IPS-NIHi11 (cell line): ENCODE measurements at regions not wholly inside any gene's neighbourhood (a gene's known extent, or its start where the extent isn't known, plus 50 kb on each side); places are given as distances from the start of the nearest gene placed in this dataset.

ENCODE experiments used
- DNase-seq: peaks from one replicate; pipeline ENCODE4 v3.0.0; 2012; ENCODE audit warnings: mixed read lengths, low spot score

DNA sequence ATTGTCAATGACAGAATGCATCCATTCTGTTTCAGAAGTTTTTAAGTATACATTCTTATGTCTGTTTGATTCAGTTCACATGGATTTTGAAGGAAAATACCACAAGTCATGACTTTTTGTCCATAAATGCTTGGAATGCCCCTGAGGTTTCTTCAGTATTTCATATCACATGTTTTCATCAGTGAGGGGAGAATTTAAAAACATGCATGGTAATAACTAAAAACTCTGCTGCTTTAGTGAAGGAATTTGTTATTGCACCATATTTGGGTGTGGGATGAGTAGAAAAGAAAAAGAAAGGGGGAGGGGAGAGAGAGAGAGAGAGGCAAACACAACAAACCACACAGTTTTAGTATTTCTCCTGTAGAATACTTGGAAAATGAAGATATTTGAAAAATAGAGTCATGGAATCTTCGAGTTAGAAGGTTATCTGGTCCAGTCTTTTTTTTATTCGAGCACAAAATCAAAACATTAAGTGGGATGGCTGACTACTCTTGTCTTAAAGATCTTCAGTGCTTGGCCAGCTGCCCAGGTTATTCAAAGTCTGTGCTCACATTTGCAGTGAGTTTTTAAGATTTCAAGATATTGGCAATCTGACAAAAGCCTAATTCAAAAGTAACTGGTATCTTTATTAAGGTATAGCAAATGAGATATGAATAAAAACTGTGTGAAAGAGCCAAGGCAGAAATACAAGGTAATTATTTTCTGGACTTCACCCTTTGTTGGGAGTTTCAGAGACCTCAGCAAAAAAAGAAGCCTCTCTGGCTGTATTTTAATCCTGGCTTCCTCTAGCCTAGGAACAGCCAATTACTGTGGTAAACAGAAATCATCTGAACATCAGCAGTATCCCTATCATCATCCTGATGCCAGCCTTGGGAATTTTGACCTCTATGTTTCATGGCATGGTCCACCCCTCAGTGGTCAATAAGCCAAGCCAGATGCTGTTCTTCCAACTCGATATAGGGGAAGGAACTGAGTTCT lies 687.9 kb upstream of the CITED2 start:
- DNase-seq: no peak

DNA sequence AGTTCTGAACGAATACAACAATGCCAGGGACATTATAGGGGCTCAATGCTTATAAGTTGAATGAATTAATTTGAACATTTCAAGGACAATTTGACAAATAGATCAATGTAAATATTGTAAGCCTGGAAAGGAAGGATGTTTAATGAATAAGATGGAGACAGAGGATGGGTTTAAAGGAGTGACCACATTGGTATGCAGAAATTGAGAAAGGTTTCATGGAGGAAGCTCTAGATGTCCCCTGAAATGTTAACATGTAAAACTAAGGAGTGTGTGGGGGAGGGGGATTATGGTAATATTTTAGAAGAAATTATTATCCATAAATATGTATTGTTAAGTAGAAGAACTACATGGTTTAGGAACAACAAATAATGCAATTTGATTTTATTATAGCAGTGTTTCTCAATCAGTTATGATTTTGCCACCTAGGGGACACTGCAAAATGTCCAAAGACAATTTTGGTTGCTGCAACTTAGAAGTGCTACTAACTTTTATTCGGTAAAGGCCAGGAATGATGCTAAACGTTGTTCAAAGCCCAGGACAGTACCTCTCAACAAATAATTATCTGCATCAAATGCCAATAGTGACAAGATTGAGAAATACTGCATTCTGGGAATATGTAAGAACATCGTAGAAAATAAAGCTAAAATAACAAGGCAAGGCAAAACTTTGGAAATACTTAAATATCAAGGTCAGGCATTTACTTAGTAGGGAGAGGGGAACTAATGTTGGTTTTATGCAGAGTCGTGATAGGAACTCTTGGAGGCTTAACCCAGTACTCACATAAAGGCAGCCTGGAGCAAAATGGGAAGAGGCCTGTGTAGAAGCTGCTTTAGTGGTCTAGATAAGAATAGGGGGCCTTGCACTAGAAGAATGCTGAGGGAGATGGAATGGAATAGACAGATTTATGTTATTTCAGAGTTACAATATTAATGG lies 686.9 kb upstream of the CITED2 start:
- DNase-seq: no peak

DNA sequence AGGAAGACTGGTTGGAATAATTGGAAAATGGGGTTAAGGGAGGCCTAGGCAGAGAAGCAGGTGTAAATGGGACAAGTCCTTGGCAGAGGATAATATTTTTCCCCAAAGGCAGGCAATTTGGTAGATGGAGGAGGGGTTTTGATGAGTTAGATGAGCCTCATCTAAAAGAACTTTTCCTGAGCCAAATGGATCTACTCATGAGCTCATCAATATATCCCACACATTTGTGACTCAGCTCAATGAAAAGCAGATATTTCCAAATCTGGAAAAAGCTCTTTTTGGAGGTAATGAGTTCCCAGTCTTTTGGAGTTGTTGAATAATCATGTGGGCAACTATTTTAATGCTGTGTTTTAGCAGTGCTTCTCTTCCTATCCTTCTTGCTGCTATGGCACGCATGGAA lies 685.5 kb upstream of the CITED2 start:
- DNase-seq: no peak

DNA sequence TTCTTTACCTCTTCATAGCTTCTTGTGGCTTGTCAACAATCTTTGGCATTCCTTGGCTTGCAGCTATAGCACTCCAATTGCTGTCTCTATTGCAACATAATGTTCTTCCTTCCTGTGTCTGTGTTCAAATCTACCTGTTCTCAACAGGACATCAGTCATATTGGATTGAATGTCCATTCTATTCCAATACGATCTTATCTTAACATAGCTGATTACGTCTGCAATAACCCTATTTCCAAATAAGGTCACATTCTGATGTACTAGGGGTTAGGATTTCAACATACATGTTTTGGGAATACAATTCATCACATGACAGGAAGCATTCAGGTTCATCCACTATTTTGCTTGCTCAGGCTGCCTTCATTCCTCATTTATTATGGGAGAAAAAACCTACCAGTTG lies 684.4 kb upstream of the CITED2 start:
- DNase-seq: no peak

DNA sequence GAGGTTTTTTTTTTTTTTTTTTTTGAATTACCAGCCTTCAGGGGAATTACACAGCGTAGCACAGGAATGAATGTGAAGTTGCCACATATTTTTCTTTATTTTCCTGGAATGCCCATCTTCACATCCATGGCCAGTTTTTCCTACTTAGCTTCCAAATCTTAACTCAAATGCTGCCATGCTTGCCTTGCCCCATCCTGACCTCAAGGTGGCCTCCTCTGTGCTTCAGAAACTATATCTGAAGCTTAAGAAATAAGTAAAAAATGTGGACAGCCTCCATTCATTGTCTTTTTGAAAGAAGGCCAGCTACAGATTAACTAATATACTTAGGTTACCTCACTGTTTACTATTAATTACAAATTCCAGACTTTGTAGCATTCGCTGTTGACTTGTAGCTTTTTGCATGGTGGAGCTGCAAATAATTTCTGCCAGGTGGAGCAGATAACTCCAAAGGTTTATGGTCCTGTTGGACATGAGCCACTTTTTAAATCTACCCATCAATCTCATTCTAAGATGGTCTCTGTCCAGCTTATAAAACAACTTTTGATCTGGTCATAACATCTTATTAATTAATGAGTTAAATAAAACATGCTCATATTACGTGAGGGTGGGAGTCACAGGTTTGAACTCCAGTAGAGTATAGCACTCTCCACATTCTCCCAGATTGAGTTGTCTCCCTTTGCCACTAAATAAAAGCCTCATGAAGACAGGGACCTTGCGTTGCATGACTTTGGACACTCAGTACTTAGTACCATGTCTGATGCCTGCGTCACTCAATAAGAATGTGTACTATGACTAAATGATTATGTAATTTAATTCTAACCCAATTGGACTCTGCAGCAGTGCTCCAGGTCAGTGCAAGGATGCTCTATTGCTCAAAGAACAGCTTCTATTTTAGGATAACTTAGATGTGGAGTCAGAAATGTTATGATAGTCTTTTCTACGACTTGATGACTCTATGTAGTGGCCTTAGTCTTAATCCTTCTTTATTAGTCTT lies 678.6 kb upstream of the CITED2 start:
- DNase-seq: peak; percentile 32

DNA sequence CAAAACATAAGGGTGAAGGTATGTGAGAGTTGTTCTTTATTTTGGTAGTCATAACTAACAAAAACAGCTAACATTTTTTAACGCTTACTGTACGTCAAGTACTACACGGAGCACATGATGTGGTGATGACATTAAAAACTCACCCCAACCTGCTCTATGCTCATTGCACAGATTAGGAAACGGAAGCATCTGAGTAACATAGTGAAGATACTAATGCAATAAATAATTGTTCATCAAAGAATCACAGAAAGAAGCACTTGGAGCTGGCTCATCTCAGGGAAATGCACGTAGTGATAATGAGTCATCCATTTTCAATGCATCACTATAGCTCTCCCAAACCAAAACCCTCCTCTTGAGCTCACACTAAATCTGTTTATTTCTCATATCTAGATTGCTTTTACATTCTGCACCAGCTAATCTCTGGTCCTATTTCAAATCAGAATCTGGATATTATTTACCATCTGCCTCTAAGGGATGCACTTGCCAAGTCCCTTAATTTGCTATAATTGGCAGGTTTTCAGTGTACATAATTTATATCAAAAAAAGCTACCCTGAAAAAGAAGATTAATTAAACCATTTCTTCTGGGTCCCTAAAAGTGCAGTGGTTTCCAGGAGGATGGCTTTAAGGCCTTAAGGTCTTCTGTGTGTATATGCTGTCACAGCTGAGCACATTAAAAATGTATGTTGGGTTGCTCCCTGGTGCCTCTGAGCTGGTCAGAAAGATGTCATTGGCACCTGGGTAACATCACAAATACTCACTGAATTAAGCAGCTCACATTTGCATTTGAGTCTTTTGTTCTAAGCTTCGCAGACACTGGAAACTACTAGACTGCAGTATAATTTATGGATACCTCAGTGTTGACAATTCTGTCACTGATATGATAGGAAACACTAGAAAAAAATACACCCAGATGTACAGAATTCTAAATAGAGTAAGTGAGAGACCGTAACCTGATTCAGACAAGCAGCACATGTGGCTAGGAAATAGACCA lies 677.4 kb upstream of the CITED2 start:
- DNase-seq: no peak

DNA sequence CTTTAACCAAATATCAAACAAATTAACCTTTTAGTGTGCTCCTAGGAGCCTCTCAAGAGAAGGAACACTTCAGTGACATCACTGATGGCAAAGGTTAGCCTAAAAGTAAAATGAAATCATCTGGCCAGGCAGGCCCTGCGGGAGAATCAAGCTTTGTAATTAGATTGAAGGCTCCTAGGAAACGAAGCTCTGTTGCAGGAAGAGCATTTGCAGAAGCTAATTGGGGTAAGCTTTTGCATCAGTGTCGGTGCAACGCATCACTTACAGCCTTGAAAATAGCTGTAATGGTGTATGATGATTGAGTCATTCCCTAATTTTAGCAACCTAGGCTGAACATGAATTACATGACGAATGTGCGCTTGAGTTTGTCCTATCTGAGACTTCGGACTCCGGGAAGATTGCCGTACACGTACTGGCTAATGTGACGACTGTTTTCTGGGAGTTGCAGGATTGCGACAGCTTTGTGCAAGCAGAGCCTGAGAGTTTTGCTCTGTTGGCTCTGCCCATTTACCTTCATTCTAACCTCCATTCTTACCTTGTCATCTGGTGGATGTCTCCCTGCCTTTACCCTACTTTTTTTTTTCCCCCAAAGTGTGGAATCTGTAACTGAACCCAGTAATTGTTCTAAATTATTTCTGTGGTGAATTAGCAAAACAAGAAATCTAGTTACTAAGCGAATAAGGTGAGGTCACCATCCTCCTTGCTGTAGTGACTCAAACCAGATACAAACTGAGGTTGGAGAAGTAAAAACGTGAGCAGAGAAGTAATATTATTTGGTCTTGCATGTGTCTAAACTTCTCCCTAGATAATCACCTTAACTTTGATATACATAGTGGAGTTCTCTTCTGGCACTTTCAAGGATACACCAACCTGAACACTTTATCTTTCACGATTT lies 675.9 kb upstream of the CITED2 start:
- no peak for DNase-seq

DNA sequence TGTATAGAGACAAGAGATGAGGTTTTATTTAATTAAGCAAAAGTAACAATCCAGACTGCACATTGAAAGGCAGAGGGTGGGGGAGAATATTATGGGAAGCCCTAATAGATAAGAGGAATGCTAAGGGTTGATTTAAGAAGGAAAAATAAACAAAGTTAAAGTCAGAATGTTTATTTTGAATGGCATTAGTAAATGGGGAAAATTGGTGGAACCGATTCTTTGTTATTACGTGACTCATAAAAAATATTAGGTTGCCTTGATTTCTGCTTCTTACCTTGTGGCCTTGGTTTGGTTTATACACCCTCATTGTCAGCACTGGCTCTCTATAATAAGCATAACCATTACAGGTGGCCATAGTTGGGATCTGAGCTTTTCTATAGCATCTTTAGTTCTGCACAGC lies 674.8 kb upstream of the CITED2 start:
- no peak for DNase-seq

DNA sequence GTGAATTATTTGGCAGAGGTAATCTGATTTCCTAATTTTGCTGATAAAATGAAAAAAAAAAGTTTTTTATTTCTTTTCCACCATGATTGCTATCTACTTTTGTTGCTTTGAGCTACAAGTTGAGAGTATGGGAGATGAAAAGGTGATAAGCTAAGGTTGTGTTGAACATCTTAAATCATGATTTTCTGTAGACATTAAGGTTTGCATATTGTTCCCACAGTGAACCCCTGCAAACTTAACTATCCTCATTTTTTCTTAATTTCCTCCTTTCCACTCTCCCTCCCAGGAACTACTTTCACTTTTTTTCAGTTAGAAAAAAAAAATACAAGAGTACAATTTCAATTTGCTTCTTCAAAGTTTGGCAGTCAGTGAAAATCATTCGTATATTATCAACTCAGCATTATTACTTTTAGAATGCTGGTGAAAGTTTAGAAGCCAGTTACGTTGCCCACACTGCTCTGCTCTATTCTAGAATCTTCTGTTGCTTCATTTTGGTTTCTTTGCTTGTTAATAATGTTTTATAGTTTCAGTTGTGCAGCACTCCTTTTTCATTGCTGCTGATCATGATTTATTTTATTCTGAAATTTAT lies 673.8 kb upstream of the CITED2 start:
- DNase-seq: no peak

DNA sequence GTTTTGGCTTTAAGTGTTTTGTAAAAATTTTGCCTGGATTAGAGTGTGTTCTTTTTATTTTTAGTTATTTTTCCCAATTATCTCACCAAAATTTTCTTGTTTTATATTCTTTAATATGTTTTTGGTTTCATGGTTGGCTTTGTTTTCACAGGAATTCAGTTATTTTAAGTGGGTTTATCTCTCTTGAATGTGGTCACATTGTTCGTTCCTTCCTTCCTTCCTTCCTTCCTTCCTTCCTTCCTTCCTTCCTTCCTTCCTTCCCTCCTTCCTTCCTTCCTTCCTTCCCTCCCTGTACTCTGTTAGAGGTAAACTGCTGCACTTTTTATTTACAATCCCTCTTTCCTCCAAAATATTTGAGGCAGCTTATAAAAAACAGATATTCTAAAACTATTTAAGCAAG lies 672.9 kb upstream of the CITED2 start:
- no peak for DNase-seq

DNA sequence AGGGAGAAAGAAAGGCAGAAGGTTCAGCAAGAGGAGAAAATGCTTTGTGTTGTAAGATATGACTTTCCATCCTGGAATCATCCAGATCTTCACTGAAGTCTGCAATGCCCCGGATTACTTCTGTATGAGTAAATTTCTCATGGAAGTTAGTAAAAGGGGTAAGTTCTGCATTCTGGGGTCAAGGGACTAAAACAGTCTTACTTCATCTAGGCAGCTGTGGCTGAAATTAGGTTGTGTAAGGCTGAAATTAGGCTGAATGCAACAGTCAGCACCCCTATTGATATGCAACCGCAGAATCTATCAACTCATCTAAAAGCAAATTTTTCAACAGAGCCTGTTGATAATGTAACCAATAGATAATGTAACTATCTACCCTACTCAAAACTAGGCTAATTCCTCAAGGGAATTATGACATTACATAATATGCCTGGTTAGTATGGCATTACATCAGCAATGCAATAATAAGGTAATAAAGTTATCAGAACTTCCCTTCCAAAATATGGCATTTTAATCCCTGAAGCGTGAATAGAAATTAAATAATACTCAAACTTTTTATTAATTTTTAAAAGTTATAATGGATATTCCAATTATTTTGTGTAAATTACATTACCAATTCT lies 671.7 kb upstream of the CITED2 start:
- no peak for DNase-seq

DNA sequence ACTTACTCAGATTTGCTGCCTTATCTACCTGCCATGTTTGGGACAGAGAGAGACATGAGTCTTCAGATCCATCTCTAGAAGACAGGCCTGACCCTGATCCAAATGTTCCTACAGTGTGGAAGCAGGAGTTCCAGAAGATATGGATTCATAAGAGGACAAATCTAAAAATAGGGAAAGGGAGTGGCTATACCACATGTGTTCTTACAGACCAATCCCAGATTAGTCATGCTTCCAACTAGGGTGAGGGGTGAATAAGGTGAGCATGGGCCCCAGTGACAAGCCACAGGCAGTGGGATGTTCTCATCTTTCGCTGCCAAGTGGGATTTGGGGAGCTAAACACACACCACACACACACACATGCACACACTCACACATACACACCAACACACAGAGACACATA lies 670.7 kb upstream of the CITED2 start:
- no peak for DNase-seq

DNA sequence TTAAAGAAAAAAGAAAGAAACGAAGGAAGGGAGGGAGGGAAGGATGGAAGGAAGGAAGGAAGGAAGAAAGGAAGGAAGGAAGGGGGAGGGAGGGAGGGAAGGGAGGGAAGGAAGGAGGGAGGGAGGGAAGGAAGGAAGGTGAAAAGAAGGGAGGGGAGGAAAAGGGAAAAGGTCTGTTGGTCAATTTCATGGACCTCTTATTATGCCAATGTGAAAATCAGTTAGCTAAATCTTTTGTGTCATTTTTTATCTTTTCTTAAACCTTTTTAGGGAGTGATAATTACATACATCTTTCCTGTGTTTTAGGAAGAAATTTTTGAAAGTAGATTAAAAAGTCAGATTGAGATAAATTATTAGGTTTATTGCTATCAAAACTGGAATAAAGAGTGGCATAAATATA lies 670.2 kb upstream of the CITED2 start:
- no peak for DNase-seq

DNA sequence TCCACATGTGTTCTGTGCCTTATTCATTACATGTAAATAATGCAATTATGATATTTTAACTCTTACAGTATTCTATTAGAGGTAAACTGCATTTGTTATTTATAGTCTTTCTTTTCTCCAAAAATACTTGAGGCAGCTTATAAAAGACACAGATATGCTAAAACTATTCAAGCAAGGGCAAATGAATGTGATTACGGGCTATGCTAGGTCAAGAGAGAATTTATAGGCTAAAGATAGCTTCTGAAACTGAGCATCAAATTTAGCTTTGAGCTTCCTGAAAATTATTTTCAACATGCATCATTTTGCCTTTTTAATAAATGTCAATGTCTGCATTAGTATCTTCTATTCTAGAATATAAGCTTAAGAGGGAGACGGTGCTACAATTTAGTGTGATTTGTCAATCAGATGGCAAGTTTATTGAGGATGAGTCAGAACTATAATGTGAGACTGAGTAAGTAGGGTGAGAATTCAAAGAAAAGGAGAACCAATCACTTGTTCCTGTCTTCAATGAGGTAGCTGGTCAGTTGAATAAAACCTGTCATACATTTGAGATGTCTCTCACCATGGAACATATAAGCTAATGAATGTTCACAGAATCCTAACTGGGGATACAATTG lies 669.4 kb upstream of the CITED2 start:
- no peak for DNase-seq

DNA sequence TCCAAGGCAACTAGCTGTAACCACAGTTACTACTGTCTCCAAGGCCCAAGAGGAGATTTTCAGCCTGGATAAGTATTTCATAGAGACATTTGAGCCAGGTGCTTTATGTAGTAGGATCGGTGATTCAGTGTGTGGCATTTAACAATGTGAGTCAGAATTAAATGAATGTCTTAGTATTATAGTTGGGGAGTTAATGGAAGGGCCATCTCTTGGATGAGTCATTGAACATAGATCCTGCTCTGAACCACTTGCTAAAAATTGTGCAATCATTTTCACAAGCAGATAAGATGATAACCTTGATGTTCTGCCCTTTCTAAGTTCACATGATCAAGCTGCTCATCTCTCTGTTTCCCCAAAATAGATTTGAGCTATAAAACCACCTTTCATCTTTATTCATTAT lies 668.9 kb upstream of the CITED2 start:
- DNase-seq: no peak

DNA sequence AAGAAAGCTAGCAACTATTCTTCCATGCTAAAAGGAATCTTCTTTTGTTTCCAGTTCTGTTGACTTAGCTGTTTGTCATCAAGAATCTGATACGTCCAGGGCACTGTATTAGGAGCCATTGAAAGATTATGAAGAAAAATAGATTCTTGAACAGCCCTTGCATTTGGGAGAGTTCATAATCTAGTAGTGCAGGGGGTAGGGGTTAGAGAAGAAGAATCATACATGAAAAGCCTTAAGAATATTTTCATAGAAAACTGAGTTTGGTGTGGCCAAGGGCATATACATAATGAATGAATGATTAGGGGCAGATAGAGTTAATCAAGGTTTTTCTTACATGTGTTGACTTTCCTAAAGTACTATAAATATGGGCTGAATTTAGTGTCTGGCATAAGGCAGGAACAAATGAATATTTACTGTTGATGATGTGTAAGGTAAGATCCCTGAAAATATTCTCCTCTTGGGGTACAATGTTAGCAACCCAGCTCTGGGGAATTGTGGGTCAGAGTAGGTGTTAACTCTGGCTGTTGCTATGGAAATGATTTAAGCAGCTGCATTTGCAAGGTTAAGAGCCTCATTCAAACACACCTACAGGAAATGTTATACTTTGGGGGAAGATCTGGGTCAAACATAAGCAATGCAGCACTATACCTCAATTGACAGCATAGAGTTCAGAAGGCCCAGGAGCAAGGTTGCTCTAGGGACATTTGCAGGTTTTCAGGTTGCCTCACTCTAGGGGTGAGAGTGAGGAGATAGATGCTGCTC lies 667.3 kb upstream of the CITED2 start:
- DNase-seq: no peak

DNA sequence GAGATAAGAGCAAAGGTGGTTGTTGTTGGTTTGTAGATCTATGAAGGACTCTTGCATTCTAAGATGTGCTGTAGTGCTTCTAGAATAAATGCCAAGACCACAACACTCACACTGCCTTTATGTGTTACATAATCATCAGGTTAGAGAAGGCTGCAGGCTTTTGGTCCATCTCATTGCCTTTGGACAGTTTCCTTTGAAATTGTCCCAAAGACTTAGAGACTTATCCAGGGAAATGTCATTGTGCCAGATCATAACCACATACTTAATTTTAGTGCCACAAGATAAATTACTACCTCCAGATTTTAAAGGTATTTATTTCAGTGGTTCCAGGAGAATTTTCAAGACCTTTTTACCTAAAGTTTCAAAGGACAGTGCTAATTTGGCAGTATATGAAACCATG lies 666.6 kb upstream of the CITED2 start:
- no peak for DNase-seq
